Endothelial cell of umbilical vein (primary cell): ENCODE measurements at regions not wholly inside any gene's neighbourhood (a gene's known extent, or its start where the extent isn't known, plus 50 kb on each side); places are given as distances from the start of the nearest gene placed in this dataset.

ENCODE experiments used
- EZH2 ChIP-seq: IDR thresholded peaks from 2 replicates; pipeline ENCODE4 v1.6.1; 2012; ENCODE audit warnings: borderline replicate concordance, low read depth, mild to moderate bottlenecking, moderate library complexity, low read length, inconsistent platforms; ENCODE audit not compliant: severe bottlenecking
- FOS ChIP-seq: IDR thresholded peaks from 2 replicates; pipeline ENCODE4 v1.6.1; 2011; ENCODE audit warnings: mild to moderate bottlenecking, low read length, moderate library complexity, borderline replicate concordance; ENCODE audit not compliant: insufficient read depth
- GATA2 ChIP-seq: IDR thresholded peaks from 2 replicates; pipeline ENCODE4 v1.7.0; 2011; ENCODE audit warnings: low read depth, mild to moderate bottlenecking, moderate library complexity, mixed read lengths, low read length; ENCODE audit not compliant: insufficient read length, insufficient read depth
- JUN ChIP-seq: IDR thresholded peaks from 2 replicates; pipeline ENCODE4 v1.6.1; 2011; ENCODE audit warnings: borderline replicate concordance, low read depth; ENCODE audit not compliant: insufficient read length, insufficient read depth
- MYC ChIP-seq: IDR thresholded peaks from one replicate; pipeline ENCODE4 v1.6.1; 2011; ENCODE audit warnings: mild to moderate bottlenecking, low read depth, low read length
- POLR2A ChIP-seq: IDR thresholded peaks from 2 replicates; pipeline ENCODE4 v1.6.1; 2012; ENCODE audit warnings: low read depth, mild to moderate bottlenecking, control low read depth, low read length
- POLR2AphosphoS5 ChIP-seq: IDR thresholded peaks from 2 replicates; pipeline ENCODE4 v1.6.1; 2012; ENCODE audit warnings: low read depth, mild to moderate bottlenecking, control low read depth, low read length, moderate library complexity; ENCODE audit not compliant: insufficient read depth
- TF ChIP-seq, protein P1 (sequence below), 2 donors: IDR thresholded peaks; 1 replicate in 1 of 2; 2 replicates in 1 of 2; pipeline ENCODE4 v1.5.1; 2011; ENCODE audit warnings: low read length in 2 of 2, mild to moderate bottlenecking in 2 of 2, moderate library complexity in 2 of 2, control low read depth in 1 of 2, inconsistent platforms in 1 of 2, low read depth in 1 of 2; ENCODE audit not compliant: insufficient read depth in 1 of 2; ENCODE audit errors: extremely low read depth in 1 of 2
- TF ChIP-seq, protein P2 (sequence below): IDR thresholded peaks from 2 replicates; pipeline ENCODE4 v1.6.1; 2011; ENCODE audit not compliant: insufficient read depth, insufficient read length

DNA sequence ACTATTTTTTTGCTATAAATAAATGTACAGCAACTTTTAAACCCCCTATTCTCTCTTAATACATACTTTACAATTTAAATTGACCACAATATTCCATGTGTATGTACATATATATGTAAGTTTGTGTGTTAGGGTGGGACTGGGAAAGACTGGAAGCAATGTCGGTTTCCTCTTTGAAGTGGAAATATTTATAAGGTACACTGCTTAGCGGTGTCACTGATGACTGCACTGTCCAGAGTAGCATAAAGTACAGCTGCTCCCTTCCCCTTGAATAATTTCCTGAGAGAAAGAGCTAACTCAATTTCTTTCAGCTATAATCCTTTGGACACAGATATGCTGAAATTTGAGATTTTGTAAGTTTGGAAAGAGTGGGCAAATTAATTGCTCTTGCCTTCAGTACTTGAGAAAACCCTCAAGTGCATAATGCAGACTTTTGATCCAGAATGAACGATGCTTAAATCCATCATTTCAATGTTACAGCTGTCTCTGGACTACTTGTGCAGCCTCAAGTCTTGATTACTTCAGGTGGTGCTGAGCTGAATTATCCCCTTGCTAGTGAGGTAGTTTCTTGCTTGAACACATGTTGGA, 267.0 kb upstream of the CFAP20DC start:
- TF ChIP-seq, protein P1, sequence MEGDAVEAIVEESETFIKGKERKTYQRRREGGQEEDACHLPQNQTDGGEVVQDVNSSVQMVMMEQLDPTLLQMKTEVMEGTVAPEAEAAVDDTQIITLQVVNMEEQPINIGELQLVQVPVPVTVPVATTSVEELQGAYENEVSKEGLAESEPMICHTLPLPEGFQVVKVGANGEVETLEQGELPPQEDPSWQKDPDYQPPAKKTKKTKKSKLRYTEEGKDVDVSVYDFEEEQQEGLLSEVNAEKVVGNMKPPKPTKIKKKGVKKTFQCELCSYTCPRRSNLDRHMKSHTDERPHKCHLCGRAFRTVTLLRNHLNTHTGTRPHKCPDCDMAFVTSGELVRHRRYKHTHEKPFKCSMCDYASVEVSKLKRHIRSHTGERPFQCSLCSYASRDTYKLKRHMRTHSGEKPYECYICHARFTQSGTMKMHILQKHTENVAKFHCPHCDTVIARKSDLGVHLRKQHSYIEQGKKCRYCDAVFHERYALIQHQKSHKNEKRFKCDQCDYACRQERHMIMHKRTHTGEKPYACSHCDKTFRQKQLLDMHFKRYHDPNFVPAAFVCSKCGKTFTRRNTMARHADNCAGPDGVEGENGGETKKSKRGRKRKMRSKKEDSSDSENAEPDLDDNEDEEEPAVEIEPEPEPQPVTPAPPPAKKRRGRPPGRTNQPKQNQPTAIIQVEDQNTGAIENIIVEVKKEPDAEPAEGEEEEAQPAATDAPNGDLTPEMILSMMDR (IDR thresholded peaks at IDR 0.05; ENCODE audit: extremely low read depth in 1 of 2, insufficient read depth in 1 of 2, low read depth in 1 of 2, low read length in 2 of 2), result no peak
- TF ChIP-seq EZH2 (no peak), POLR2AphosphoS5 (no peak), POLR2A (no peak), JUN (no peak), MYC (no peak), FOS (no peak), GATA2 (no peak)
- TF ChIP-seq, protein P2, sequence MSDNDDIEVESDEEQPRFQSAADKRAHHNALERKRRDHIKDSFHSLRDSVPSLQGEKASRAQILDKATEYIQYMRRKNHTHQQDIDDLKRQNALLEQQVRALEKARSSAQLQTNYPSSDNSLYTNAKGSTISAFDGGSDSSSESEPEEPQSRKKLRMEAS, result no peak
